CD14-positive monocyte (primary cell): ENCODE measurements at regions not wholly inside any gene's neighbourhood (a gene's known extent, or its start where the extent isn't known, plus 50 kb on each side); places are given as distances from the start of the nearest gene placed in this dataset.

Source experiments
- DNase-seq, 3 donors: peaks; one replicate each; pipeline ENCODE4 v3.0.0-alpha.2; 2011 to 2022
- H2AFZ ChIP-seq: 2 replicates; pipeline ENCODE4 v1.6.0; 2012; ENCODE audit warnings: mild to moderate bottlenecking, low read depth, low read length, inconsistent platforms; ENCODE audit not compliant: insufficient read depth, poor library complexity, severe bottlenecking
- H3K27ac ChIP-seq, 2 donors: 1 replicate in 1 of 2; 2 replicates in 1 of 2; pipeline ENCODE4 v1.5.1; 2012 to 2013; ENCODE audit warnings: low read length in 2 of 2, control low read depth in 1 of 2, inconsistent platforms in 1 of 2, low read depth in 1 of 2, mild to moderate bottlenecking in 1 of 2
- H3K27me3 ChIP-seq, 2 donors: one replicate each; pipeline versions ENCODE4 v1.6.0 to v1.6.1; 2011 to 2013; ENCODE audit warnings: low read length in 2 of 2; ENCODE audit not compliant: control insufficient read depth in 2 of 2, insufficient read depth in 2 of 2
- H3K36me3 ChIP-seq, 2 donors: replicated peaks in 1 of 2; 1 replicate in 1 of 2; 2 replicates in 1 of 2; pipeline versions ENCODE4 v1.5.1 to v1.6.1; 2012 to 2013; ENCODE audit warnings: low read length in 2 of 2, control low read depth in 1 of 2, inconsistent platforms in 1 of 2, mild to moderate bottlenecking in 1 of 2; ENCODE audit not compliant: insufficient read depth in 2 of 2, control insufficient read depth in 1 of 2
- H3K4me1 ChIP-seq, 2 donors: 1 replicate in 1 of 2; 2 replicates in 1 of 2; pipeline versions ENCODE4 v1.5.1 to v1.6.1; 2012 to 2013; ENCODE audit warnings: low read length in 2 of 2, control low read depth in 1 of 2, inconsistent platforms in 1 of 2, mild to moderate bottlenecking in 1 of 2, moderate library complexity in 1 of 2; ENCODE audit not compliant: insufficient read depth in 2 of 2, control insufficient read depth in 1 of 2
- H3K4me2 ChIP-seq: replicated peaks from 2 replicates; pipeline ENCODE3; 2012; ENCODE audit warnings: low read length, moderate library complexity, mild to moderate bottlenecking; ENCODE audit not compliant: poor library complexity, severe bottlenecking; ENCODE audit errors: extremely low read depth
- H3K4me3 ChIP-seq, 3 experiments: fragments of 200-600 bp in 1 of 3; sonication (generic) in 1 of 3; replicated peaks in 1 of 3; 1 replicate in 2 of 3; 2 replicates in 1 of 3; pipeline ENCODE4 v1.5.1; 2011 to 2013; ENCODE audit warnings: low read length in 3 of 3, mild to moderate bottlenecking in 3 of 3, control low read depth in 2 of 3, low read depth in 2 of 3, inconsistent platforms in 1 of 3, moderate library complexity in 1 of 3
- H3K79me2 ChIP-seq: 2 replicates; pipeline ENCODE4 v1.6.0; 2012; ENCODE audit warnings: mild to moderate bottlenecking, control low read depth, inconsistent platforms, low read length, moderate library complexity; ENCODE audit not compliant: insufficient read depth
- H3K9ac ChIP-seq: 2 replicates; pipeline ENCODE4 v1.6.0; 2017; ENCODE audit warnings: low read length, mild to moderate bottlenecking; ENCODE audit not compliant: insufficient read depth, poor library complexity, severe bottlenecking
- H3K9me3 ChIP-seq, 2 donors: replicated peaks in 1 of 2; 1 replicate in 1 of 2; 2 replicates in 1 of 2; pipeline versions ENCODE4 v1.5.1 to v1.6.1; 2012 to 2013; ENCODE audit warnings: low read length in 2 of 2, control low read depth in 1 of 2; ENCODE audit not compliant: control insufficient read depth in 1 of 2, insufficient read depth in 1 of 2
- H4K20me1 ChIP-seq: 2 replicates; pipeline ENCODE4 v1.6.0; 2012; ENCODE audit warnings: mild to moderate bottlenecking, low read length, control low read depth, moderate library complexity; ENCODE audit not compliant: insufficient read depth
- H3K27ac Mint-ChIP-seq, 7 donors: one replicate each; pipeline ENCODE4 v1.8.0; 2020; ENCODE audit warnings: mild to moderate bottlenecking in 7 of 7, mixed read lengths in 7 of 7, moderate library complexity in 6 of 7, inconsistent platforms in 2 of 7
- H3K27me3 Mint-ChIP-seq, 3 donors: one replicate each; pipeline ENCODE4 v1.8.0; 2021 to 2022; ENCODE audit warnings: low read depth in 3 of 3, mild to moderate bottlenecking in 3 of 3, mixed read lengths in 3 of 3, moderate library complexity in 3 of 3, inconsistent platforms in 1 of 3
- H3K36me3 Mint-ChIP-seq, 2 donors: one replicate each; pipeline ENCODE4 v1.8.0; 2020; ENCODE audit warnings: mixed read lengths in 2 of 2, inconsistent platforms in 1 of 2, mild to moderate bottlenecking in 1 of 2
- H3K4me1 Mint-ChIP-seq: one replicate; pipeline ENCODE4 v1.8.0; 2020; ENCODE audit warnings: mild to moderate bottlenecking, mixed read lengths
- H3K4me3 Mint-ChIP-seq, 2 donors: one replicate each; pipeline ENCODE4 v1.8.0; 2020; ENCODE audit warnings: mild to moderate bottlenecking in 2 of 2, mixed read lengths in 2 of 2, moderate library complexity in 1 of 2
- H3K9me3 Mint-ChIP-seq, 7 donors: one replicate each; pipeline ENCODE4 v1.8.0; 2020 to 2022; ENCODE audit warnings: mixed read lengths in 7 of 7, mild to moderate bottlenecking in 6 of 7, moderate library complexity in 6 of 7, inconsistent platforms in 2 of 7
- WGBS: methylation state at CpG from one replicate; pipeline ENCODE4 v1.1.5; 2013; ENCODE audit warnings: missing lambda C conversion rate; ENCODE audit not compliant: insufficient coverage; 5-methylcytosine and 5-hydroxymethylcytosine counted together
- intact Hi-C, 2 donors: fragments of 100-400 bp; cut with micrococcal nuclease; formaldehyde crosslinking; loops; one replicate each; pipeline versions ENCODE4 v1.15.0 to v1.15.1; 2023
- TF ChIP-seq, protein P1 (sequence below): fragments of 200-600 bp; IDR thresholded peaks from one replicate; pipeline ENCODE4 v1.8.0; 2022; ENCODE audit warnings: antibody characterized with exemption, mild to moderate bottlenecking

DNA sequence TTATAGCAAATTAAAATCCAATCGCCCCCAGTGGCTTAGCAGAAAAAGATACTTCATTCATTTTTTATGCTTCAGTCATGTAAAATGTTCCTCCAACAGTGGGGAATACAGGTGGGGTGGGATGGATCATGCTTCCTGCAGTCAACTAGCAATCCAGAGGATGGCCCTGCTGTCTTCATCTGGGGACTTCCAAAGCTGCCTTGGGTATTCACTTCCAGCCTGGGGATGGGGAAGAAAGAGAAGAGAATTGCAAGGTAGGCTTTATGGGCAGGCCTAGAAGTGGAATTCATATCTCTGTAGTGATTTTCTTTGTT, 354.8 kb upstream of the SLCO3A1 start:
- DNase-seq, result no peak
- Mint-ChIP-seq H3K4me3 (no peak overlapping the region), H3K9me3 (peaks cover 0 to 2% (median 0%) of the 10 kb centered on the region in 7 donors), H3K4me1 (no peaks in the 10 kb centered on the region), H3K36me3 (no peaks in the 10 kb centered on the region), H3K27me3 (peaks cover 0 to 3% (median 2%) of the 10 kb centered on the region in 3 donors), H3K27ac (no peak overlapping the region)
- H3K36me3 ChIP-seq, result no peaks in the 10 kb centered on the region
- H3K4me1 ChIP-seq, result no peaks in the 10 kb centered on the region
- TF ChIP-seq, protein P1, sequence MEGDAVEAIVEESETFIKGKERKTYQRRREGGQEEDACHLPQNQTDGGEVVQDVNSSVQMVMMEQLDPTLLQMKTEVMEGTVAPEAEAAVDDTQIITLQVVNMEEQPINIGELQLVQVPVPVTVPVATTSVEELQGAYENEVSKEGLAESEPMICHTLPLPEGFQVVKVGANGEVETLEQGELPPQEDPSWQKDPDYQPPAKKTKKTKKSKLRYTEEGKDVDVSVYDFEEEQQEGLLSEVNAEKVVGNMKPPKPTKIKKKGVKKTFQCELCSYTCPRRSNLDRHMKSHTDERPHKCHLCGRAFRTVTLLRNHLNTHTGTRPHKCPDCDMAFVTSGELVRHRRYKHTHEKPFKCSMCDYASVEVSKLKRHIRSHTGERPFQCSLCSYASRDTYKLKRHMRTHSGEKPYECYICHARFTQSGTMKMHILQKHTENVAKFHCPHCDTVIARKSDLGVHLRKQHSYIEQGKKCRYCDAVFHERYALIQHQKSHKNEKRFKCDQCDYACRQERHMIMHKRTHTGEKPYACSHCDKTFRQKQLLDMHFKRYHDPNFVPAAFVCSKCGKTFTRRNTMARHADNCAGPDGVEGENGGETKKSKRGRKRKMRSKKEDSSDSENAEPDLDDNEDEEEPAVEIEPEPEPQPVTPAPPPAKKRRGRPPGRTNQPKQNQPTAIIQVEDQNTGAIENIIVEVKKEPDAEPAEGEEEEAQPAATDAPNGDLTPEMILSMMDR, result no peak
- no peak overlapping the region for H3K9ac ChIP-seq
- H3K27me3 ChIP-seq, result no peaks in the 10 kb centered on the region
- intact Hi-C loops, result no loop called here
- no peak overlapping the region for H3K4me2 ChIP-seq
- no peak overlapping the region for H3K27ac ChIP-seq
- no peak overlapping the region for H3K4me3 ChIP-seq
- no peaks in the 10 kb centered on the region for H3K79me2 ChIP-seq
- H2AFZ ChIP-seq, result no peak overlapping the region
- no CpG with 5 or more reads among the region's 1 CpG for WGBS
- H4K20me1 ChIP-seq, result no peaks in the 10 kb centered on the region
- H3K9me3 ChIP-seq, result no peaks in the 10 kb centered on the region

DNA sequence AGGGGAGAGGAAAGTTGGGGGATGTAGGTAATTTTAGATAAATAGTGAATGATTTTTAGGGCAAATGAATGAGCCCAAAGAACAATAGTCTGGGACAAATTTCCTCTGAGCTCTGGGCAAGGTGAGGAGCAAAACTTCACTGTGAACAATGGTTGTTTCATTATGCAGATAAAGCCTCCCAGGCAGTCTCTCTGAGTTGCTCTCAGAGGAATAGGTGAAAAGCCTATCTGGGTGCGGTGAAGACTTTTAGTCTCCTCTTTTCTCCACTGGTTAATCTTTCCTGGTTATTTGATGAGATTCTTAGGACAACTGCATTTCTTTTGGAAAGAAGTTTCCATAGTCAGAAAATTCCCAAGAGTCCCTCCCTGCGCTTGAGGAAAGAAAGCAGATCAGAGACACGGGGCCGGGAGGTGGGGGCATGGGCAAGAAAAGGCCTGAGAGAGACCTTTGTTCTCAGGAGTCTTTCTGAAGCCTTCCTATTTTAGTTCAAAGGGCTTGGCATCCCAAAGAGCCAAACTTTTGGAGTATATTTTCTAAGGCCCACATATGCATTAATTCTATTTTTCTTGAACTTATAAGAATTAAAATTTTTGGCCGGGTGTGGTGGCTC, 353.6 kb upstream of the SLCO3A1 start:
- Histone ChIP-seq H3K79me2 (no peaks in the 10 kb centered on the region), H3K27me3 (no peaks in the 10 kb centered on the region), H3K9me3 (no peaks in the 10 kb centered on the region), H3K4me1 (no peaks in the 10 kb centered on the region), H3K36me3 (no peaks in the 10 kb centered on the region), H4K20me1 (no peaks in the 10 kb centered on the region), H3K4me2 (no peak overlapping the region), H3K9ac (no peak overlapping the region), H3K4me3 (no peak overlapping the region), H2AFZ (no peak overlapping the region), H3K27ac (no peak overlapping the region)
- no peak overlapping the region for H3K4me3 Mint-ChIP-seq
- H3K4me1 Mint-ChIP-seq, result no peaks in the 10 kb centered on the region
- TF ChIP-seq, protein P1, result no peak
- no peak for DNase-seq
- H3K27me3 Mint-ChIP-seq, result peaks cover 0 to 3% (median 2%) of the 10 kb centered on the region in 3 donors
- intact Hi-C loops, result no loop called here
- H3K27ac Mint-ChIP-seq, result no peak overlapping the region
- WGBS, result 100% methylated on average over 1 of the region's 5 CpGs
- no peaks in the 10 kb centered on the region for H3K36me3 Mint-ChIP-seq
- peaks cover 0 to under 1% (median 0%) of the 10 kb centered on the region in 7 donors for H3K9me3 Mint-ChIP-seq
